H9 (cell line): ENCODE measurements at regions not wholly inside any gene's neighbourhood (a gene's known extent, or its start where the extent isn't known, plus 50 kb on each side); places are given as distances from the start of the nearest gene placed in this dataset.

Source experiments
- DNase-seq: peaks from one replicate; pipeline ENCODE4 v3.0.0-alpha.2; 2017
- H2AFZ ChIP-seq: one replicate; pipeline ENCODE4 v1.6.1; 2013; ENCODE audit warnings: mild to moderate bottlenecking, low read length, control low read depth, moderate library complexity
- H2AK5ac ChIP-seq: 2 replicates; pipeline ENCODE4 v1.6.1; 2013; ENCODE audit warnings: low read length, control low read depth, mixed read lengths; ENCODE audit not compliant: insufficient read length
- H2BK120ac ChIP-seq: one replicate; pipeline ENCODE4 v1.6.1; 2013; ENCODE audit warnings: low read depth, mild to moderate bottlenecking, low read length, control low read depth, inconsistent platforms; ENCODE audit not compliant: poor library complexity, severe bottlenecking
- H2BK12ac ChIP-seq: 2 replicates; pipeline ENCODE4 v1.6.1; 2013; ENCODE audit warnings: low read length, control low read depth, mixed read lengths, low read depth; ENCODE audit not compliant: insufficient read length
- H2BK15ac ChIP-seq: 2 replicates; pipeline ENCODE4 v1.6.1; 2013; ENCODE audit warnings: low read depth, low read length, control low read depth
- H2BK20ac ChIP-seq: one replicate; pipeline ENCODE4 v1.6.1; 2013; ENCODE audit warnings: low read depth, mild to moderate bottlenecking, low read length, control low read depth, inconsistent platforms; ENCODE audit not compliant: poor library complexity, severe bottlenecking
- H2BK5ac ChIP-seq: 2 replicates; pipeline ENCODE4 v1.6.1; 2013; ENCODE audit warnings: low read length, control low read depth, mixed read lengths; ENCODE audit not compliant: insufficient read length
- H3K14ac ChIP-seq: 2 replicates; pipeline ENCODE4 v1.6.1; 2013; ENCODE audit warnings: low read length, control low read depth; ENCODE audit not compliant: insufficient read depth
- H3K18ac ChIP-seq: 2 replicates; pipeline ENCODE4 v1.6.1; 2013; ENCODE audit warnings: low read depth, mild to moderate bottlenecking, mixed read lengths, low read length, control low read depth; ENCODE audit not compliant: insufficient read length
- H3K23ac ChIP-seq: 2 replicates; pipeline ENCODE4 v1.6.1; 2013; ENCODE audit warnings: low read length, control low read depth, mixed read lengths, low read depth; ENCODE audit not compliant: insufficient read length
- H3K23me2 ChIP-seq: 2 replicates; pipeline ENCODE4 v1.6.1; 2013; ENCODE audit warnings: low read depth, mild to moderate bottlenecking, mixed read lengths, low read length, control low read depth; ENCODE audit not compliant: insufficient read length, poor library complexity, severe bottlenecking
- H3K27ac ChIP-seq: 2 replicates; pipeline ENCODE4 v1.5.1; 2013; ENCODE audit warnings: low read length, control low read depth, mixed read lengths, low read depth; ENCODE audit not compliant: insufficient read length
- H3K27me3 ChIP-seq: 2 replicates; pipeline ENCODE4 v1.6.1; 2013; ENCODE audit warnings: low read length, control low read depth, inconsistent platforms; ENCODE audit not compliant: insufficient read depth
- H3K4ac ChIP-seq: 2 replicates; pipeline ENCODE4 v1.6.1; 2013; ENCODE audit warnings: low read depth, mild to moderate bottlenecking, control low read depth, inconsistent platforms, low read length, moderate library complexity
- H3K4me1 ChIP-seq: 2 replicates; pipeline ENCODE4 v1.6.1; 2013; ENCODE audit warnings: low read length, control low read depth, inconsistent platforms; ENCODE audit not compliant: insufficient read depth
- H3K4me2 ChIP-seq: 2 replicates; pipeline ENCODE4 v1.6.1; 2013; ENCODE audit warnings: low read length, control low read depth, mixed read lengths; ENCODE audit not compliant: insufficient read length, insufficient read depth
- H3K56ac ChIP-seq: 2 replicates; pipeline ENCODE4 v1.6.1; 2013; ENCODE audit warnings: low read depth, mild to moderate bottlenecking, mixed read lengths, low read length, control low read depth; ENCODE audit not compliant: insufficient read length
- H3K79me1 ChIP-seq: 2 replicates; pipeline ENCODE4 v1.6.1; 2013; ENCODE audit warnings: low read depth, mild to moderate bottlenecking, moderate library complexity, low read length, control low read depth, inconsistent platforms; ENCODE audit not compliant: insufficient read depth, poor library complexity, severe bottlenecking
- H3K79me2 ChIP-seq: 2 replicates; pipeline ENCODE4 v1.6.1; 2013; ENCODE audit warnings: low read length, control low read depth, inconsistent platforms; ENCODE audit not compliant: insufficient read depth
- H3K9ac ChIP-seq: 2 replicates; pipeline ENCODE4 v1.6.1; 2013; ENCODE audit warnings: low read length, control low read depth, mixed read lengths; ENCODE audit not compliant: insufficient read length; ENCODE audit errors: extremely low read depth
- H3K9me3 ChIP-seq: one replicate; pipeline ENCODE4 v1.6.1; 2013; ENCODE audit warnings: low read depth, low read length, inconsistent platforms; ENCODE audit not compliant: control insufficient read depth
- H3T11ph ChIP-seq: one replicate; pipeline ENCODE4 v1.6.1; 2013; ENCODE audit warnings: mild to moderate bottlenecking, low read length, control low read depth, inconsistent platforms
- H4K20me1 ChIP-seq: one replicate; pipeline ENCODE4 v1.6.1; 2013; ENCODE audit not compliant: control insufficient read depth, insufficient read length, insufficient read depth
- H4K5ac ChIP-seq: 2 replicates; pipeline ENCODE4 v1.6.1; 2013; ENCODE audit warnings: low read depth, mild to moderate bottlenecking, mixed read lengths, low read length, control low read depth; ENCODE audit not compliant: insufficient read length
- H4K8ac ChIP-seq: replicated peaks from 2 replicates; pipeline ENCODE4 v1.6.1; 2013; ENCODE audit warnings: low read length, control low read depth, mixed read lengths, low read depth; ENCODE audit not compliant: insufficient read length
- H4K91ac ChIP-seq: 2 replicates; pipeline ENCODE4 v1.6.1; 2013; ENCODE audit warnings: low read depth, mild to moderate bottlenecking, moderate library complexity, mixed read lengths, low read length, control low read depth; ENCODE audit not compliant: insufficient read length
- H3K27ac Mint-ChIP-seq, 3 experiments: 2 replicates in 2 of 3; 3 replicates in 1 of 3; pipeline ENCODE4 v1.8.0; 2020 to 2021; ENCODE audit warnings: mixed read lengths in 3 of 3, mild to moderate bottlenecking in 1 of 3, moderate library complexity in 1 of 3
- H3K27me3 Mint-ChIP-seq: 2 replicates; pipeline ENCODE4 v1.8.0; 2021; ENCODE audit warnings: low read depth, mild to moderate bottlenecking, moderate library complexity, mixed read lengths
- H3K36me3 Mint-ChIP-seq, 3 experiments: 2 replicates in 2 of 3; 3 replicates in 1 of 3; pipeline ENCODE4 v1.8.0; 2020 to 2021; ENCODE audit warnings: low read depth in 3 of 3, mixed read lengths in 3 of 3; ENCODE audit not compliant: insufficient read depth in 1 of 3
- H3K4me1 Mint-ChIP-seq, 2 experiments: 2 replicates each; pipeline ENCODE4 v1.8.0; 2020; ENCODE audit warnings: mixed read lengths in 2 of 2
- H3K4me3 Mint-ChIP-seq, 2 experiments: 2 replicates in 1 of 2; 3 replicates in 1 of 2; pipeline ENCODE4 v1.8.0; 2020 to 2021; ENCODE audit warnings: mild to moderate bottlenecking in 2 of 2, mixed read lengths in 2 of 2, moderate library complexity in 1 of 2
- H3K9me3 Mint-ChIP-seq, 2 experiments: 2 replicates in 1 of 2; 3 replicates in 1 of 2; pipeline ENCODE4 v1.8.0; 2020; ENCODE audit warnings: mild to moderate bottlenecking in 2 of 2, mixed read lengths in 2 of 2, moderate library complexity in 1 of 2
- CTCF ChIP-seq: fragments of 200-600 bp; sonication (generic); conservative IDR thresholded peaks from 3 replicates; pipeline ENCODE4 v1.8.0; 2021; ENCODE audit warnings: antibody characterized with exemption, mild to moderate bottlenecking
- WGBS: extraction: QIAGEN DNeasy Blood & Tissue Kit; methylation state at CpG from one replicate; pipeline ENCODE4 v1.1.7; 2013; ENCODE audit warnings: missing lambda C conversion rate, low lambda C conversion rate, mixed read lengths; ENCODE audit not compliant: insufficient read length; ENCODE audit errors: extremely low coverage; 5-methylcytosine and 5-hydroxymethylcytosine counted together

- Histone ChIP-seq H3K9ac (no peak overlapping the region), H2BK120ac (no peak overlapping the region), H4K91ac (no peak overlapping the region), H3K27me3 (no peaks in the 10 kb centered on the region), H3K23ac (no peak overlapping the region), H2BK20ac (no peak overlapping the region), H3K56ac (no peak overlapping the region), H3K4ac (no peak overlapping the region), H4K8ac (no peak overlapping the region), H3K18ac (no peak overlapping the region), H2BK12ac (no peak overlapping the region), H3K4me2 (no peak overlapping the region), H3K9me3 (no peaks in the 10 kb centered on the region), H2AFZ (no peak overlapping the region), H3K79me2 (no peaks in the 10 kb centered on the region), H3T11ph (no peak overlapping the region), H4K20me1 (no peaks in the 10 kb centered on the region), H3K23me2 (no peaks in the 10 kb centered on the region), H2AK5ac (no peak overlapping the region), H3K27ac (no peak overlapping the region), H3K79me1 (no peaks in the 10 kb centered on the region), H4K5ac (no peak overlapping the region), H3K4me1 (no peaks in the 10 kb centered on the region), H2BK15ac (no peak overlapping the region), H3K14ac (no peak overlapping the region), H2BK5ac (no peak overlapping the region)
- Mint-ChIP-seq H3K9me3 (no peaks in the 10 kb centered on the region), H3K4me1 (0 out of 4 replicates have a peak, but pooled peaks cover 0 to 3% of the 10 kb centered on the region in 2 experiments), H3K27me3 (no peaks in the 10 kb centered on the region), H3K27ac (0 out of 7 replicates have a peak overlapping the region, but pooled peaks of 1 of the 3 experiments have one; percentile 45), H3K36me3 (no peaks in the 10 kb centered on the region), H3K4me3 (no peak overlapping the region)
- no peak for TF ChIP-seq CTCF
- no peak for DNase-seq
- 100% methylated on average over 2 of the region's 7 CpGs for WGBS
Observed at GRCh38 chr14:84029720-84030119, 1500.2 kb upstream of the FLRT2 start.
